Activated CD4-positive, alpha-beta T cell treated with anti-CD3 and anti-CD28 coated beads for 24 hours (primary cell): ENCODE measurements at regions not wholly inside any gene's neighbourhood (a gene's known extent, or its start where the extent isn't known, plus 50 kb on each side); places are given as distances from the start of the nearest gene placed in this dataset.

Experiments
- DNase-seq, 2 donors: peaks; one replicate each; pipeline ENCODE4 v3.0.0-alpha.2; 2020; ENCODE audit warnings: low read depth in 2 of 2

DNA sequence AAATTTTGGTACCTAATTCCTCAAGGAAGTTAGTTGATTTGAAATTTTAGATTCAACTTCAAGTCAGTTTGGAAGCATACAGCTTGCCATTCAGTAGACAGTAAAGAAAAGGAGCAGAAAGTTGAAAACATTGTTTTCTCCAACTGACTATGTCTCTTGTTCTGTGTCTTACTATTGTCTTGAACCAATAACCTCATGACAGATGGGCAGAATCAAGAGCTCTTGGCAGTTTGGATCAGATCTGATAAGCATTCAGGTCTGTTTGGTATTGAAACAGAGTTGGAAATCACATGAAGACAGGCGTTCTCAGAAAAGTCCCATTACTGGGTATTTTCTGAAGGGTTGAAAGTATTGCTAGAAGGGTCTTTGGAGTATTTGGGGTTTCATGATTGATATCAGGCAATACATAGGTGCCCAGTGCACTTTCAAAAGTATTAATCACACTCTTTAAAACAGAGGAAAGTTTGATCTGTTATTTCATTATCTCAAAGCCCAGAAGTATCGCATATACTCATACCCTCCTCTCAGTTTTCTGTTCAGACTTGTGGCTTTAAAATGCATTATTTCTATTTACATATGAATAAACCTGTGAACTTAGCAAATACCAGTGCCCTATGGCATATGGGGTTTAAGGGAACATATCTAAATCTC, 428.4 kb upstream of the ZEB2 start:
- no peak for DNase-seq

DNA sequence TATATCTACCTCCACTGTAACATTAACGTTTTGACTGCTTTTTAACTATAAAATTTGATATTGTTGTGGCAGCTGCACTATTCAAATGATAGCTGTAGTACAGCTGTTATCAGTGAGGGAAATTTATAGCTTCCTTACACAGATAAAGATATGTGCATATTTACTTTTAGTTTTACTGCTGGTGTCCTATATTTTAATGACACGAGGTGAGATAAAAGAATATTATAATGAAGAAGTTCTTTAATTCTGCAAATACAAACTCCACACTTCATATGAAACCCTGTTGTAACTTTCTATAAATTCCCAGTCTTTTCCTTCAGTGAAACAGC, 427.8 kb upstream of the ZEB2 start:
- DNase-seq, result no peak

DNA sequence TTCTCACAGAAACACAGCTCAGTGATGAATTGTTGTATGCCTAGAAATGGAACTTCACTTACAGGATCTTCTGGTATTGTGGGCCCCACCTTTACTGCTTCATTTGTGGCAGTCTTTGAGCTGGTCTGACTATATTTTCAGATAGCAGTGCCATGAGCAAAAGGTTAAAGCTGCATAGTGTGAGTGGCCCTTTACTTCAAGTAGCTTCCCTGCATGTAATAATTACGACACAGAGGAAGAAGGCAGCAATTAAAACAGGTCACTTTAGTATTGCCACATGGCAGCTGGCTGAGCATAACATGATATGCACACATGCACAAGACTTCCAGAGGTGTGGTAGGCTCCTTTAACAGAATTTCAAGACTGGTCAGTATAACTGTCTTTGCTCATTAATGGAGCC, 426.3 kb upstream of the ZEB2 start:
- no peak for DNase-seq

DNA sequence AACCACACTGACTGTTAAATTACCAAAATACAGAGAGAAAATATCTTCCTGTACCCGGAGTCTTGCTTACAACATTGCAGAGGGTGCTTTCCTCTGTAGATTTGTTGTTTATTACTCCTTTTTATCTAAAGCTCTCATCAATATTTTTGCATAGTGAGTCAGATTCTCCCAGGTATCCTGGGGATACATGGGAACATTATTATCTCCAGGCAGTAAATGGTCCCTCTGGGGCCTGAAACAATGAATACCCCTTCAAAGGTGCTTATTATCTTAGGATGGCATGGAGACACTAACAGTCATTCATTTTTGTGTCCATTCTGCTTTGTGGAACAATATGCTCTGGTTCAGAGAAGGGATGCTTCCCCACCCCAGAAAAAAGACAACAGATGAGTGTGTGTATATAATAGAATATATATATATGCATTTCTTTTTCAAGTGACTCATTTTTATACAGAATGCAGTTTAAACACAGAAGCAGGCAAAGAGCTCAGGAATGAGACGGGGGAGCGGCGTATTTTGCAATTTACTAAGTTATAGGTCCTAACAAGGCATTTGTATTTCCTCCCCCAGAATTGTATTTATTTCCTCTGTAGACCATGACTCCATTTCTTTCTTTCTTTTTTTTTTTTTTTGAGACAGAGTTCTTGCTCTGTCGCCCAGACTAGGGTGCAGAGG, 424.8 kb upstream of the ZEB2 start:
- DNase-seq, result no peak

DNA sequence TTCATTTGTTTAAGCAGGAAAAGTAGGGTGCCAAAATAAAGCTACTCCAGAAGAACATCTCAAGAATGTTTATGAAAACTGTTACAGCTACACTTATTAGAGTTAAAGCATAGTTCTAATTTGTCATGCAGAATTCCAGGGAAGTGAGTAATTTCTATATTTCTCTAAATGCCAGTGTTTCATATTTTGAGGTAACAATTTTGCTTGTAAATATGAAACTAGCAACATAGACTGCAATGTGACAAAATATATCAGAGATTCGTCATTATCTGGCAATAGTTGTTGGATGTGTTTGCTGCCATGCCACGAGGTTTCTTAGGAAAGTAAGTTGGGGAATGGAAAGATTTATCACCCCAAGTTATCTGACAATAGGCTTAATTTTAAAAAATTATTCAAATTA, 424.1 kb upstream of the ZEB2 start:
- no peak for DNase-seq

DNA sequence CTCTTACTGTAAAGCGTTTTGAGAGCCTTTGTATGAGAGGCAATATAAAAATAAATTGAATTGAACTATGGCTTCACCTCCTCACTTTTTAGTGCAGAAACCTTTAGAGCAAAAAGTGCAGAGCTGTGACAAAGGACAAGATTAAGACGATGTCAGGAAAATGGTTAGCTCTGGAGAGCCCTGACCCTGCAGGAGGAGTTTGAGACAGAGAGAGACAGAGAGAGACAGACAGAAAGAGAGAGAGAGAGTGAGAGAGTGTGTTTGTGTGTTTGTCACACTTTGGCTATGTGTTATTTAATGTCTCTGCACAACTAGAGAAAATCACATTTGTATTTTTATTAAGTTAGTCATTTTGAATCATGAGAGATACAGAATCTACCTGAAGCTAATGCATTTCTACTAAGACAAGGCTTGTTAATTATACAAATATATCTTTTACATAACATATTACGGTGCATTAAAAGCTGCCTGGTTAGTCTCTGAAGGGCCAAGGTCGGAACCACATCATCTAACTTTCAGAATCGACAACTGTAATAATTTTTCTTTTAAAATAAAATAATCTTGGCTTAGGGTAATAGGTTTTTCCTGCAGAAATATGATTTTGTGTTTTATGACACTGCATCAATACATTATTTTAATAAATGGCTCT, 423.5 kb upstream of the ZEB2 start:
- no peak for DNase-seq

DNA sequence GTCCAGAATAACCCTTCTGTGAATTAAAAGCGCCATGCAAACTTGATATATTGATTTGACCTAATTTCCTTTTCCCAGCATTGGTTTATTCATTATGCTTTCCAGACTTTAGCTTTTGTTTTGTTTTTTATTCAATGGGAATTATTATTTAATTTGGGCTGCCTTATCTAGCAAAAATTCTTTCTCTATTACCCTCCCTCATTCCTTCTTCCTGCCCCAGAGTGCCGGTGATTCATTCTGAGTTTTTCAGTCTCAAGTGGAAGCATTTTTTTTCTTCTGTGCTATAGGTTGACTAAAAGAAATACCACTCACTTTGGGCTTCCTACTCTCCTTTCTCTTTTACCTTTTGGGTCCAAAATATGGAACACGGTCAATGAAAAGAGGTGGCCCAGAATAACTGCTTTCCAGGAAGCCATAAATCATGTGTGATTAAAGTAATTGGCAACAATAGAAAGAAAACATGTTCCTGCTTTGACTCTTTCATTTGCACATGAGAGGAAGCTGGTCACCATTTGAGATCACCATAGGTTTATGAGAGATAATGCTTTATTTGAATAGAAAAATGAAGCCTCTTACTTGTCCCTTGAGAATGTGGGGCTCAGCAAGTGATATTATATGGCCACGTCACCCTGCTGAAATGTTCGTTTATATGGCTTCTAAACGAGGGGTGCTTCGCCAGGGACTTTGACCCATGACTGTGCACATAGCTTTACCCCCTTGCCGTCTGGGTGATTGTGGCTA, 422.8 kb upstream of the ZEB2 start:
- no peak for DNase-seq

DNA sequence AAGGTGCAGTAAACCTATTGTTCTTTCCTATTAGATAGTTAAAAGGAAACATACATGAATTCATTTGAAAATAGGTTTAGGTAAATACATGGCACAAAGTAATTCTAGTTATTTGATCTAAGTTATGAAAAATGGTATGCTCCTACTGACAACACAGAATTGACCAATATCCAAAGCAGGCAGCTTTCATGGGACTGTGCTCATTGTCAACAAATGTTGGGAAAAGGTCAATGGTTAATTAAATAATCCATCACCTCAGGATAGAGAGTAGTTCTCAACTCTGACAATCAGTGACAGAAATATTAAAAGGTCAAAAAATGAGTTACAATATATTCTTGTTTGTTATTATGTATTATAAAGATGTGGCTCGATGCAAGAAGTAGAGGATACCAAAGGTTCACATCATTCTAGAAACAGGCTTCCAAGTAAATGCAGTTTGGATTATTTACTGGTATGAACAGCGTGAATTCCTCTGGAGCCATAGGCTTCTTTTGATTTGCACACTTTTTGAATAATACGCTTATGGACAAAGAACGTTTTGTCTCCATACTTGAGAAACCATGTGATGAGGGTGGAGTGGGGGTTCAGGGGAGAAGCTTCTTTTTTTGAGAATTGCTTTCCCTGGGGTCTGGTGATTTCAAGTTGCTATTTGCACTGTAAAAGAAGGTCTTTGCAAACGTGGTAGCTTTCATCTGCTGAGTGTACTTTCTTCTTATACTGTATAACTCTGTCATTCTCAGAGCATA, 422.0 kb upstream of the ZEB2 start:
- no peak for DNase-seq

DNA sequence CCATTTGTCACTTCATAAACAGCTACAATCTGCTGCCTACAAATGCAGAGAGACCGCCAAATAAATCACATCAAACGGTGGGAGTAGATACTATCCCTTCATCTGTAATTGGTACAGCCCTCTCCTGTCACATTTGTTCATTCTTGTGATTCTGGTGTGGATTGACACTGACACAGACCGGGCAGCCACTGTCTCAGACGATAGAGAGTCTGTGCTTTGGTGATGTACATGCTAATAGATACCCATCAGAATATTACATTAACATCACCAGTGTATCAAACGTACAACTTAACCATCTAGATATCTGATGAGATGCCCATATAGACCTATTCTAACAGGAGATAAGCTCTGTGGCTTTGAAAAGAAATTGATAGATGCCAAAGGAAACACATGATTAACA, 419.7 kb upstream of the ZEB2 start:
- DNase-seq, result no peak

DNA sequence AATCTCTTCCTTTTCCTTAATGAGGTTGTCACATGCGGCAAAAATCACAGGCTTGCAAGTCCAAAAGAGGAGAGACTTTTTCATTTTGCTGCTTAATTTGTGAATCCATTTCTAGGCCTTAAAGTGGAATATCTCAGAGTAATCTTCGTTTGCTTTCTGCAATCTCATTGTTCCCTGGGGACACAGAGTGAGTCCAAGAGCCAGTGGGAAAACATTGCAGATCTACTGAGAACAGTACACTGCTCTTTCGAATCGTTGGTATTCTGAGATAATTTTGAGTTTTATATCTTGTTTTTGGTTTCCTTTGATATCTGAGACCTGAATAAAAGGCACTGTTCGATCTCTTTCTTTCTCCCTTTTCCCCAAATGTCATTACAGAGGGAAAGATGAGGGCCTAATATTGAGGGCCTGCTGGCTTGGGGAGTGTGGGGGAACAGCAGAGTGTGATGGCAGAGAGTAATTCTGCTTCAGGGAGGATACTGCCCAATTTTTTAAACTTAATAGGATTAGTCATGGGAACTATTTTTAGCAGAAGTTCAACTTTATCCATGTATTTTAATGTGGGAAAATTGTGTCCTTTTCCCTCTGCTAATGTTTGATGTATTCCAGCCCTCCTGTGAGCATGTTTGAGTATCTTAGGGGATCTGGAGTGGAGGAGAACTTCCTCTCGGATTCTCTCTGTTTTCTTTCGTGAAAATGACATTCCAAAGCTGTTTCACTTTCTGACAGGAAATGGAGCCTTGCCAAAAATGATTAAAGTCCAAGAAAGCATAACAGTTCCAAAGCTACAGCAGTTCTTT, 418.2 kb upstream of the ZEB2 start:
- DNase-seq, result no peak

DNA sequence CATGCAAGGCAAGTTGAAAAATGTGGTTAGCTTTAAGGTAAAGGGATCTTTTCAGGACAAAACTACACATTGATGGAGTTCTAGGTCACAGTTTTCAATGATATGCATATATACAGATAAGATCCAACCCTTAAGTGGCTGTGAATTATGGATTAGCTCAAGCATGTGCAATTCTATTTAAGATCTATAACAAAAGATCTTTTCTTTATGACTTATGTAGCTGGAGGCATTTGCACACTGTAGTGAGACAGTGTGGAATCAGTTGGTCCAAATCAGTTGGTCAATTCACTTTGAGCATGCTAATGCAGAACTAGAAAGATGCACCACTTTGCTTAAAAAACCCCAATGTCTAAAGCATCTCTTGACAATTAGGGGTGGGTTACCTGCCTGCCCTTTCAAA, 417.1 kb upstream of the ZEB2 start:
- DNase-seq, result no peak

DNA sequence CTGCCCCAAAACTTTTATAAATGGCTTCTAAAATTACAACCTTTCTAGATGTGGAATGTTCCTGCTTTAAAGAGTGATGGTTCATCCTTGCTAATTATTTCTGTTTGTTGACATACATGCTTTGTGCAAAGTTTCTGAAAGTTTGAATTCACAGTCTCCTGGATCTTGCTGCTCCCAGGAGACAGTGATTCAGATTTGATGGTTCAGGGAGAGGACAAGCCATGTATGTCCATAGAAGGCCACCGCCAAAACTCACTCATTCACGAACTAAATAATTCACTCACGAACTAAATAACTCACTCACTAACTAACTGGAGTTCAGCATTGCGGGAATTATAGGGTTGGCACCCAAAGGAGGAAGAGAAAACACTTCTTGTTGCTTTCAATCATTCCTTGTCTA, 416.5 kb upstream of the ZEB2 start:
- DNase-seq, result no peak

DNA sequence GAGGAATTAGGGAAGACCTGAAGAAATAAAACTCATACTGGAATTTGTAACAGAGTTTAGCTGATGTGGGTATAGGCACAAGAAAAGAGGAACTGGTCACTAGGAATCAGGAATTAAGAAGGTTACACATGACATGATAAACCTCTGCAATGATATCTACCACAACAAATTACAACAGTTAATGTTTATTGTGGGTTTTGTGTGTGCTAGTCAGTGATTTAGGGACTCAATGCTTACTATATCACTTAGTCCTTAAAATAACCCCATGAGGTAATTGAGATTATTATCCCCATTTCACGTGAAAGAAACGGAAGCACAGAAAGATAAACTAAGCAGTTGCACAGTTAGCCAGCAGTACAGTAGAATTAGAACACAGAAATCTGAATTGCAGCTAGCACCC, 415.8 kb upstream of the ZEB2 start:
- no peak for DNase-seq

DNA sequence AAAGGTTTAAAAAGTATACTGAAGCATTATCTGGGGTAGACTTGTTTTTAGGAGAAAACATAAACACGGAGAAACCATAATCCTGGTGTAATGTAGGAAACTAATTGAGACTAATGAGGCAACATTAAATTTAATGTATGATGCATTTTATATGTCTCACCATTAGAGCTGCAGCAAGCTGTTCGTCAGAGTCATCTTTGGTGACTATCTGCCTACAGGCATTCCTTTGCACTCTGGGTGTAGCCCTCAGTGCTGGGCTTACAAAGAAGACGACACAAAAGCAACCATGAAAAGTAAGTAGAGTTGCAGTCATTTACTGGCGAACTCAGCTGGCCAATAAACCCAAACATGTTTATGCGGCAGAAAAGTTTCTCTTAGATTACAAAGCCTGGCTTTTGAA, 415.3 kb upstream of the ZEB2 start:
- DNase-seq, result no peak

DNA sequence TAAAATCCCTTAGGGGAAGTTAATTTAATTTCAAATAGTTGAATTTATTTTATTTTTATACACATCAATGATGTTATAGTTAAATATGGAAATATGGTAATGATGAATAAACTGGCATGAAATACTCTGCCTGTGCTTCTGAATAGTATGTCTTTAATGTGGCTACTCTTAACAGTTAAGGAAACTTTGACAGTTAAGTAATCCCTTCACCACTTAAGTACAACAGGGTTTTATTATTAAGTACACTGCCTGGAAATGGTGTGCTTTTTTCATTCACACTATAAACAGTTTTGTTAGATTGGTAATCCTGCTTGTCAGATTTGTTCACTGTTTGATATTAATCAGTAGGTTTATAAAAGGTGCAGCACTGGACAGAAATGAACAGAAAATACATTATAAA, 412.0 kb upstream of the ZEB2 start:
- no peak for DNase-seq

DNA sequence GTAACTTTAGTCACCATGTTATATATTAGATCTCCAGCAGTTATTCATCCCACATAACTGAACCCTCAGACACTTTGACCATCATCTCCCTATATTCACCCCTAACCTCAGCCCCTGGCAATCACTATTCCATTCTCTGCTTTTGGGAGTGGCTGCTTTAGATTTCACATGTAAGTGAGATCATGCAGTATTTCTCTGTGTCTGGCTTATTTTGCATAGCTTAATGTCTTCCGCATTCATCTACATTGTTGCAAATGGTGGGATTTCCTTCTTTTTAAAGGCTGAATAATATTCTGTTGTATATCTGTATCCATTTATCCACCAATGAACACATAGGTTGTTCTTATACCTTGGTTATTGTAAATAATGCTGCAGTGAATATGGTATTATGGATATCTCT, 411.6 kb upstream of the ZEB2 start:
- DNase-seq, result no peak

DNA sequence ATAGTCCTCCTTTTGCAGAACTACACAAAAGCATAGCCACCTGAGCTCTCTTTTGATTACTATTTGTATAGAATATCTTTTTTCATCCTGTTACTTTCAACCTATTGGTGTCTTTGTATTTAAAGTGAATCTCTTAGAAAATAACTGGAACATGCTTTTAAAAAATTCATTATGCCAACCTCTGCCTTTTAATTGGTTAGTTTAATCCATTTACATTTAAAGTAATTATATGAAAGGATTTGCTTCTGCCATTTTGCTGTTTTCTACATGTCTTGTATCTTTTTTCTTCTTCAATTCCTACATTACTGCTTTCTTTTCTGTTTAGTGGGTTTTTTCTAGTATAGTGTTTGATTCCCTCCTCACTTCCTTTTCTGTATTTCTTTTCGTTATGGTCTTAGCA, 407.5 kb upstream of the ZEB2 start:
- no peak for DNase-seq

DNA sequence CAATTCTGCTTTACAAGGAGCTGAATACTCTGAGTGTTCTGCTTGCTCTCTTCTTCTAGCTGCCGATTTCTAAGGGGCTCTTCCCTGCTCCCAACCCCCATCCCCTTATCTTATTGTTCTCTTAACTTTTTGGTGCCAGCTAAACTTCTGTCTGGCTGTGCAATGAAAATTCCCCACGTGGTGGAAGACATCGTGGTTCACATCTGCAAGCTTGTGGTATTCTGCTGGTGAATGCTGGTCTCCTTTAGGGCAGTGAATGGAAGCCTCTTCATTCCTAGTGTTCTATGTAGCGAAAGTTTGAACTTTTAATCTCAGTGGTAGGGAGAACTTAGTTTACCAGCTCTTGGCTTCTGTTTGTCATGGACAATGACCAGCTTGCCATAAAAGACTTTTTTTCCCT, 406.0 kb upstream of the ZEB2 start:
- DNase-seq, result no peak

DNA sequence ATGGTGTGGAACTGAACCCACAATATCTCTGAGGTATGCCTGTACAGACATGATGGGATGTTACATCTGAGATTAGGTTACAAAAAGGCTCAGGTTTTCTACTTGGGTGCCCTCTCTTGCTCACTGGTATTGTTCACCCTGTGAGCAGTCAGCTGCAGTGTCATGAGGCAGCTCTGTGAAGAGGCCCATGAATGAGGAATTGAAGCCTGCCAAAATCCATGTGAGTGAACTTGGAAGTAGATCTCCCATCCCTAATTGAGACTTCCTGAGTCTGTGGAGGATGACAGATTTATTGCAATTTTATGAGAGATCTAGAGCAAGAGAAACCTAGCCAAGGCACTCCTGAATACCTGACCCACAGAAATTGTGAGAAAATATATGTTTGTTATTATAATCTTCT, 404.9 kb upstream of the ZEB2 start:
- no peak for DNase-seq

DNA sequence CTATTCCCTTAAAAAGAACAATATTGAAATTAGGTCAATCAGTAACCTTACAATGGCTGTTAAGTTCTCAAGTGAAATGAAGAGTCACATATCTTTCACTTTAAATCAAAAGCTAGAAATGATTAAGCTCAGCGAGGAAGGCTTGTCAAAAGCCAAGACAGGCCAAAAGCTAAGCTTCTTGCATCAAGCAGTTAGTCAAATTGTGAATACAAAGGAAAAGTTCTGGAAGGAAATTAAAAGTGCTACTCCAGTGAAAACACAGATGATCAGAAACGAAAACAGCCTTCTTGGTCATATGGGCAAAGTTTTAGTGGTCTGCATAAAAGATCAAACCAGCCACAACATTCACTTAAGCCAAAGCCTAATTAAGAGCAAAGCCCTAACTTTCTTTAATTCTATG, 402.6 kb upstream of the ZEB2 start:
- DNase-seq, result no peak

DNA sequence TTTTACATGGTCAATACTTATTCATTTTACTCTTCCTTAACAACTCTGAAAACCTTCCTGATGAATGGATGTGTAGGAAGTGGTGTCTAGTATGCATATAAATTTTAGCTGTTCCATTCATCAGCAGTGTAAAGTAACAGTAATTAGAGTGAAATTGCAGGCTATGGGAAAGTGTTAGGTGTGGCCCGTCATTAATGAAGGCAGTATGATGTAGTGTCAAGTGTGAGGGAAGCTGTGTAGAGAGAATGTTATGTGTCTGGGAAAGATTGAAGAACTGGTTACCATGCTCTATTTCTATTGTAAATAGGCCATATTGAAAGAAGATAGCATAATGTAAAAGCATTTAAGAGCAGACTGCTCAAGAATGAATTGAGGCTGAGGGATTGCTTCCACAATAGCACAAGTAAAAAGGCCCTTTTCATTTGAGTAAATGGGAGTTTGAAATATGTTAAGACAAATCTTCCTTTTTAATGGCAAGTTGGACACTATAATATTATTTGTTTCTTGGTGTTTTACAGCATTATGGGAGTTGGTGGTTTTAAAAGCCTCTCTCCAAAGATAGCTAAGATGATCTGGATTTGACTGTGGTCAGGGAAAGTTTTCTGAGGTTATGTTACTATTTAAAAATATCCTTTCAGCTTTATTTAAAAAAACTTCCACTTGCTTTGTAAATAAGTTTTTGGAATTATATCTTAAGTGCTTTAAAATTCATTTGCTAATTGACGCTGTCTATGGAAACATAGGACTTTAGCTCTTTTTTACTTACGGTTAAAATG, 401.0 kb upstream of the ZEB2 start:
- DNase-seq, result no peak
